OCI-LY1 (cell line): ENCODE measurements at regions not wholly inside any gene's neighbourhood (a gene's known extent, or its start where the extent isn't known, plus 50 kb on each side); places are given as distances from the start of the nearest gene placed in this dataset.

Experiments
- H2AFZ ChIP-seq: fragments of 200-600 bp; sonication (generic), shearing (Covaris generic); 2 replicates; pipeline ENCODE4 v1.6.0; 2014; ENCODE audit warnings: antibody characterized with exemption, mild to moderate bottlenecking, low read length
- H3F3A ChIP-seq: fragments of 200-600 bp; sonication (generic), shearing (Covaris generic); 2 replicates; pipeline ENCODE4 v1.6.0; 2014; ENCODE audit warnings: mild to moderate bottlenecking, antibody characterized with exemption, low read length, moderate library complexity; ENCODE audit not compliant: insufficient read depth
- H3K27ac ChIP-seq: fragments of 200-600 bp; sonication (generic); 2 replicates; pipeline ENCODE4 v1.5.1; 2014; ENCODE audit warnings: low read length, mixed run types, mild to moderate bottlenecking, low read depth; ENCODE audit not compliant: poor library complexity, severe bottlenecking
- H3K27me3 ChIP-seq: fragments of 200-600 bp; sonication (generic); 2 replicates; pipeline ENCODE4 v1.6.0; 2014; ENCODE audit warnings: antibody characterized with exemption, mild to moderate bottlenecking, low read length, moderate library complexity; ENCODE audit not compliant: insufficient read depth
- H3K36me3 ChIP-seq: fragments of 200-600 bp; sonication (generic); 2 replicates; pipeline ENCODE4 v1.6.1; 2014; ENCODE audit warnings: mild to moderate bottlenecking, antibody characterized with exemption, low read length, moderate library complexity, mixed read lengths; ENCODE audit not compliant: insufficient read depth
- H3K4me1 ChIP-seq: fragments of 200-600 bp; sonication (generic); 2 replicates; pipeline ENCODE4 v1.5.1; 2014; ENCODE audit warnings: mild to moderate bottlenecking, low read length, moderate library complexity; ENCODE audit not compliant: insufficient read depth, severe bottlenecking
- H3K4me2 ChIP-seq: fragments of 200-600 bp; sonication (generic), shearing (Covaris generic); 2 replicates; pipeline ENCODE4 v1.6.1; 2014; ENCODE audit warnings: low read length
- H3K4me3 ChIP-seq: fragments of 200-600 bp; sonication (generic); 2 replicates; pipeline ENCODE4 v1.5.1; 2014; ENCODE audit warnings: low read length, low read depth, mild to moderate bottlenecking, mixed read lengths; ENCODE audit not compliant: poor library complexity, severe bottlenecking
- H3K79me2 ChIP-seq: fragments of 200-600 bp; shearing (Covaris generic); 2 replicates; pipeline ENCODE4 v1.6.1; 2016; ENCODE audit warnings: mixed run types, low read length, mixed read lengths; ENCODE audit not compliant: insufficient read depth
- H3K9ac ChIP-seq: fragments of 200-600 bp; sonication (generic), shearing (Covaris generic); 2 replicates; pipeline ENCODE4 v1.6.1; 2014; ENCODE audit warnings: mild to moderate bottlenecking, low read length, mixed read lengths
- H3K9me2 ChIP-seq: fragments of 200-600 bp; sonication (generic), shearing (Covaris generic); 2 replicates; pipeline ENCODE4 v1.6.1; 2014; ENCODE audit warnings: low read depth, mild to moderate bottlenecking, low read length, mixed read lengths
- H3K9me3 ChIP-seq: fragments of 200-600 bp; shearing (Covaris generic); 2 replicates; pipeline ENCODE4 v1.6.1; 2014; ENCODE audit warnings: low read length, mixed read lengths
- H4K20me1 ChIP-seq: fragments of 200-600 bp; sonication (generic), shearing (Covaris generic); 2 replicates; pipeline ENCODE4 v1.6.0; 2016; ENCODE audit warnings: mild to moderate bottlenecking, low read length; ENCODE audit not compliant: insufficient read depth
- EZH2 ChIP-seq: fragments of 200-600 bp; sonication (generic), shearing (Covaris generic); IDR thresholded peaks from 2 replicates; pipeline ENCODE4 v1.8.0; 2017; ENCODE audit warnings: borderline replicate concordance, mixed run types, mild to moderate bottlenecking, antibody characterized with exemption, low read length, moderate library complexity, mixed read lengths
- TF ChIP-seq, protein P1 (sequence below): fragments of 200-600 bp; sonication (generic), shearing (Covaris generic); IDR thresholded peaks from 2 replicates; pipeline ENCODE4 v1.5.1; 2017; ENCODE audit warnings: mild to moderate bottlenecking, antibody characterized with exemption, low read length, moderate library complexity, mixed read lengths

- no peaks in the 10 kb centered on the region for H3K4me1 ChIP-seq
- no peak overlapping the region for H3K27ac ChIP-seq
- no peak overlapping the region for H3K4me2 ChIP-seq
- no peak overlapping the region for H2AFZ ChIP-seq
- H3K9ac ChIP-seq: no peak overlapping the region
- no peaks in the 10 kb centered on the region for H4K20me1 ChIP-seq
- H3K27me3 ChIP-seq: no peaks in the 10 kb centered on the region
- no peak overlapping the region for H3K4me3 ChIP-seq
- H3F3A ChIP-seq: no peaks in the 10 kb centered on the region
- no peaks in the 10 kb centered on the region for H3K9me2 ChIP-seq
- H3K36me3 ChIP-seq: no peaks in the 10 kb centered on the region
- TF ChIP-seq, protein P1, sequence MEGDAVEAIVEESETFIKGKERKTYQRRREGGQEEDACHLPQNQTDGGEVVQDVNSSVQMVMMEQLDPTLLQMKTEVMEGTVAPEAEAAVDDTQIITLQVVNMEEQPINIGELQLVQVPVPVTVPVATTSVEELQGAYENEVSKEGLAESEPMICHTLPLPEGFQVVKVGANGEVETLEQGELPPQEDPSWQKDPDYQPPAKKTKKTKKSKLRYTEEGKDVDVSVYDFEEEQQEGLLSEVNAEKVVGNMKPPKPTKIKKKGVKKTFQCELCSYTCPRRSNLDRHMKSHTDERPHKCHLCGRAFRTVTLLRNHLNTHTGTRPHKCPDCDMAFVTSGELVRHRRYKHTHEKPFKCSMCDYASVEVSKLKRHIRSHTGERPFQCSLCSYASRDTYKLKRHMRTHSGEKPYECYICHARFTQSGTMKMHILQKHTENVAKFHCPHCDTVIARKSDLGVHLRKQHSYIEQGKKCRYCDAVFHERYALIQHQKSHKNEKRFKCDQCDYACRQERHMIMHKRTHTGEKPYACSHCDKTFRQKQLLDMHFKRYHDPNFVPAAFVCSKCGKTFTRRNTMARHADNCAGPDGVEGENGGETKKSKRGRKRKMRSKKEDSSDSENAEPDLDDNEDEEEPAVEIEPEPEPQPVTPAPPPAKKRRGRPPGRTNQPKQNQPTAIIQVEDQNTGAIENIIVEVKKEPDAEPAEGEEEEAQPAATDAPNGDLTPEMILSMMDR: no peak
- TF ChIP-seq EZH2: no peak
- H3K79me2 ChIP-seq: no peaks in the 10 kb centered on the region
- H3K9me3 ChIP-seq: no peaks in the 10 kb centered on the region
Observed at GRCh38 chr14:106107703-106108102, 581.3 kb downstream of the TMEM121 start.

DNA sequence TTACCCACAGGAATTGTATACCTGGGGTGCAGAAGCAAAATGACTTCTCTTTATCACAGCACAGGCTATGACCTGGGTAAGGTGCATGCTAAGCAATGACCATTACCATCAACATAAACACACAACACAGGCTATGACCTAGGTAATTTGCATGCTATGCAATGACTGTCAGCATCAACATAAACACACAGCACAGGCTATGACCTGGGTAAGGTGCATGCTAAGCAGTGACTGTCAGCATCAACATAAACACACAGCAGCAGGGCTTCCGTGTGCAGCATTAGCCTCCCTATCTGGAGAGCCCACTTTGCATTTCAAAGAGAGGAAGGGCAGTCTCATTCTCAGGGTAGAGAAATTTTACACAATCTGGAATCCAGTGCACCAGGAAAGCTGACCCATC is 583.0 kb downstream of the TMEM121 start:
- no peak for TF ChIP-seq EZH2
- TF ChIP-seq, protein P1: no peak
- no peak overlapping the region for H3K4me2 ChIP-seq

DNA sequence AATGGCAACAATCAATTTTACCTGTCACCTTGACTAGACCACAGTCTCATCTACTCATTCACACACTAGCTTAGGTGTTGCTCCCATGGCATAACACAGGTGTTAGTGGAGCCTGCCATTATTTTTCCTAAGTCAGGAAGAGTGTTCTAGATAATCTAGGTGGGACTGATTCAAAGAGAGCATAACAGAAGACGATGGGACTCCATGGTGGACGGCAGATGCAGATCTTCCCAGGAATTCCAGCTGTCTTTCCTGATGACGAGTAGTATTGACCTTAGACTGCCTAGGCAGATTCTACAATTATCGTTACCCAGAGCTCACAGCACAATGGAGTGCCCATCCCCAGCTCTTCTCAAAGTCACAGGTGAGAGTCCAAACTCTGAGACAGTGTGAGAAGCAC is 589.0 kb downstream of the TMEM121 start:
- no peaks in the 10 kb centered on the region for H3K27me3 ChIP-seq
- H3K4me3 ChIP-seq: no peak overlapping the region
- H3K27ac ChIP-seq: no peak overlapping the region
- H4K20me1 ChIP-seq: no peaks in the 10 kb centered on the region
- no peaks in the 10 kb centered on the region for H3K9me2 ChIP-seq
- H3K36me3 ChIP-seq: no peaks in the 10 kb centered on the region
- H3K4me2 ChIP-seq: no peak overlapping the region
- no peak overlapping the region for H2AFZ ChIP-seq
- no peaks in the 10 kb centered on the region for H3F3A ChIP-seq
- H3K79me2 ChIP-seq: no peaks in the 10 kb centered on the region
- H3K9ac ChIP-seq: no peak overlapping the region
- TF ChIP-seq EZH2: no peak
- TF ChIP-seq, protein P1: no peak
- no peaks in the 10 kb centered on the region for H3K4me1 ChIP-seq
- H3K9me3 ChIP-seq: no peaks in the 10 kb centered on the region

More for the DNA sequence above, 583.0 kb downstream of the TMEM121 start:
- no peaks in the 10 kb centered on the region for H3K4me1 ChIP-seq
- no peak overlapping the region for H3K4me3 ChIP-seq
- no peak overlapping the region for H2AFZ ChIP-seq
- H3K9ac ChIP-seq: no peak overlapping the region
- H3K27ac ChIP-seq: no peak overlapping the region
- H3K27me3 ChIP-seq: no peaks in the 10 kb centered on the region
- no peaks in the 10 kb centered on the region for H3K9me3 ChIP-seq
- H3K79me2 ChIP-seq: no peaks in the 10 kb centered on the region
- no peaks in the 10 kb centered on the region for H4K20me1 ChIP-seq
- H3F3A ChIP-seq: no peaks in the 10 kb centered on the region
- H3K9me2 ChIP-seq: no peaks in the 10 kb centered on the region
- H3K36me3 ChIP-seq: no peaks in the 10 kb centered on the region
